K562 (cell line): ENCODE measurements at regions not wholly inside any gene's neighbourhood (a gene's known extent, or its start where the extent isn't known, plus 50 kb on each side); places are given as distances from the start of the nearest gene placed in this dataset.

Source experiments
- ATF7 ChIP-seq: fragments of 450-650 bp; IDR thresholded peaks from 2 replicates; pipeline ENCODE4 v1.7.1; 2014; ENCODE audit warnings: mild to moderate bottlenecking, moderate library complexity
- MCM5 ChIP-seq: fragments of 450-650 bp; IDR thresholded peaks from 2 replicates; pipeline ENCODE4 v1.6.1; 2016; ENCODE audit warnings: low read depth
- MEF2D ChIP-seq: conservative IDR thresholded peaks from 2 replicates; pipeline ENCODE4 v1.6.1; 2016; ENCODE audit warnings: low read depth, missing genetic modification characterization, missing compliant biosample characterization
- NR4A1 ChIP-seq, 2 experiments: fragments of 250-450 bp in 1 of 2; fragments of 450-650 bp in 1 of 2; sonication (Bioruptor Pico) in 1 of 2; IDR thresholded peaks; 2 replicates each; pipeline versions ENCODE4 v1.4.0 to v1.6.1; 2016 to 2020; ENCODE audit warnings: mild to moderate bottlenecking in 2 of 2, missing compliant biosample characterization in 1 of 2, missing genetic modification characterization in 1 of 2, moderate library complexity in 1 of 2
- RHOXF2B ChIP-seq: fragments of 250-450 bp; sonication (Bioruptor Pico); conservative IDR thresholded peaks from 2 replicates; pipeline ENCODE4 v1.5.1; 2021
- SMARCB1 ChIP-seq: IDR thresholded peaks from 2 replicates; pipeline ENCODE4 v1.6.1; 2011; ENCODE audit warnings: improper control_type of control experiment, low read depth; ENCODE audit not compliant: insufficient read length
- TEAD2 ChIP-seq: fragments of 450-650 bp; IDR thresholded peaks from 2 replicates; pipeline ENCODE4 v1.6.1; 2016; ENCODE audit warnings: missing genetic modification characterization, control low read depth, missing compliant biosample characterization
- ZNF174 ChIP-seq: fragments of 250-450 bp; sonication (Bioruptor Pico); IDR thresholded peaks from 2 replicates; pipeline ENCODE4 v1.4.0; 2020; ENCODE audit warnings: mild to moderate bottlenecking
- TF ChIP-seq, protein P1 (sequence below), 2 experiments: fragments of 450-650 bp; IDR thresholded peaks; 2 replicates each; pipeline ENCODE4 v1.6.1; 2016; ENCODE audit warnings: mild to moderate bottlenecking in 2 of 2, borderline replicate concordance in 1 of 2, low read depth in 1 of 2, moderate library complexity in 1 of 2
- TF ChIP-seq, protein P2 (sequence below): fragments of 450-650 bp; IDR thresholded peaks from 2 replicates; pipeline ENCODE4 v1.6.1; 2016; ENCODE audit warnings: antibody characterized with exemption
- TF ChIP-seq, protein P3 (sequence below): sonication (generic); formaldehyde crosslinking; IDR thresholded peaks from 2 replicates; pipeline ENCODE4 v1.8.0; 2022; ENCODE audit warnings: missing genetic modification reagents, mild to moderate bottlenecking, borderline replicate concordance
- TF ChIP-seq, protein P4 (sequence below): fragments of 250-450 bp; sonication (Bioruptor Pico); IDR thresholded peaks from 2 replicates; pipeline ENCODE4 v1.8.0; 2021; ENCODE audit warnings: borderline replicate concordance, mild to moderate bottlenecking, moderate library complexity; ENCODE audit not compliant: poor library complexity, severe bottlenecking
- TF ChIP-seq, protein P5 (sequence below): fragments of 250-450 bp; sonication (Bioruptor Pico); IDR thresholded peaks from 2 replicates; pipeline ENCODE4 v1.8.0; 2021; ENCODE audit warnings: mild to moderate bottlenecking, moderate library complexity

DNA sequence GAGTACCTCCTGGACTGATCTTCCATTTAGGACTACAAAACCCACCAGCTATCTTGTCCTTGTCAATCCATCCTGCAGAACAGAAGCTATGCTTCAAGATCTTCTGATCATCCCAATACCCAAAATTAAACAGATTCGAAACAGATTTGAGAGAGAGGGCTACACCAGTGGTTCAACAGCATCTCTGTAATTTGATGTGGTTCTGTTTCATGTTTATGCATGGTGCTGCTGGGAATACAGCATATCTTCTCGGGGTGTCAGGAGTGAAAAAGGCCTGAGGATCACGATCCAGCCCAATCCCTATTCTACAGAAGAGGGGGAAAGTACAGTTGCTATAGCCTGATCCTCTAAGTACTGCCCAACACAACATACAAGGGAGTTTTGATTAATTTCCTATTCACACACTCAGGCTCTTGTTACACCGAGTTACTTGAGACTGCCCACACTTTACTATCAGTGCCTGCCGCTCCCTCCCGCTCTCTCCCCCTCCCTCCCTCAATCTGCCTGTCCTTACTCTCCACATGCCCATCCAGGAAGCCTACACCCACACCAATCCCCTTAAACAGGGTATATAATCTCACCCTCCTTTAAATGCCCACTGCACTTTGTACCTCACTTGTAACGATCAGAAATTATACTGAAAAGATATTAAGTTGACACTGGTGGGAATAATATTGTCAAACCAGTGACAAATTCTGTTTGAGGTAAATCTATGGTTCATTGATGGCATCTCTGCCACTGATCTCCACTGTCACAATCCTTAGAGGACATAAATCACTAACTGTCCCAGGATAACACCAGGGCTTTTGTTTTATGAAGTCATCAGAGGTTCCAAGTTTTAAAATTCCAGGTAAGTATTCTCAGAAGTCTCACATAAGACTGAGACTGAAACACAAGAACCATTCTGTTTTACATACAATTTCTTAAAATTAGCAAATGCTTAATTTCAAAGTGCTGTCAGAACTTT lies 89.3 kb upstream of the PLEKHM1 start (continued):
- TF ChIP-seq, protein P1, sequence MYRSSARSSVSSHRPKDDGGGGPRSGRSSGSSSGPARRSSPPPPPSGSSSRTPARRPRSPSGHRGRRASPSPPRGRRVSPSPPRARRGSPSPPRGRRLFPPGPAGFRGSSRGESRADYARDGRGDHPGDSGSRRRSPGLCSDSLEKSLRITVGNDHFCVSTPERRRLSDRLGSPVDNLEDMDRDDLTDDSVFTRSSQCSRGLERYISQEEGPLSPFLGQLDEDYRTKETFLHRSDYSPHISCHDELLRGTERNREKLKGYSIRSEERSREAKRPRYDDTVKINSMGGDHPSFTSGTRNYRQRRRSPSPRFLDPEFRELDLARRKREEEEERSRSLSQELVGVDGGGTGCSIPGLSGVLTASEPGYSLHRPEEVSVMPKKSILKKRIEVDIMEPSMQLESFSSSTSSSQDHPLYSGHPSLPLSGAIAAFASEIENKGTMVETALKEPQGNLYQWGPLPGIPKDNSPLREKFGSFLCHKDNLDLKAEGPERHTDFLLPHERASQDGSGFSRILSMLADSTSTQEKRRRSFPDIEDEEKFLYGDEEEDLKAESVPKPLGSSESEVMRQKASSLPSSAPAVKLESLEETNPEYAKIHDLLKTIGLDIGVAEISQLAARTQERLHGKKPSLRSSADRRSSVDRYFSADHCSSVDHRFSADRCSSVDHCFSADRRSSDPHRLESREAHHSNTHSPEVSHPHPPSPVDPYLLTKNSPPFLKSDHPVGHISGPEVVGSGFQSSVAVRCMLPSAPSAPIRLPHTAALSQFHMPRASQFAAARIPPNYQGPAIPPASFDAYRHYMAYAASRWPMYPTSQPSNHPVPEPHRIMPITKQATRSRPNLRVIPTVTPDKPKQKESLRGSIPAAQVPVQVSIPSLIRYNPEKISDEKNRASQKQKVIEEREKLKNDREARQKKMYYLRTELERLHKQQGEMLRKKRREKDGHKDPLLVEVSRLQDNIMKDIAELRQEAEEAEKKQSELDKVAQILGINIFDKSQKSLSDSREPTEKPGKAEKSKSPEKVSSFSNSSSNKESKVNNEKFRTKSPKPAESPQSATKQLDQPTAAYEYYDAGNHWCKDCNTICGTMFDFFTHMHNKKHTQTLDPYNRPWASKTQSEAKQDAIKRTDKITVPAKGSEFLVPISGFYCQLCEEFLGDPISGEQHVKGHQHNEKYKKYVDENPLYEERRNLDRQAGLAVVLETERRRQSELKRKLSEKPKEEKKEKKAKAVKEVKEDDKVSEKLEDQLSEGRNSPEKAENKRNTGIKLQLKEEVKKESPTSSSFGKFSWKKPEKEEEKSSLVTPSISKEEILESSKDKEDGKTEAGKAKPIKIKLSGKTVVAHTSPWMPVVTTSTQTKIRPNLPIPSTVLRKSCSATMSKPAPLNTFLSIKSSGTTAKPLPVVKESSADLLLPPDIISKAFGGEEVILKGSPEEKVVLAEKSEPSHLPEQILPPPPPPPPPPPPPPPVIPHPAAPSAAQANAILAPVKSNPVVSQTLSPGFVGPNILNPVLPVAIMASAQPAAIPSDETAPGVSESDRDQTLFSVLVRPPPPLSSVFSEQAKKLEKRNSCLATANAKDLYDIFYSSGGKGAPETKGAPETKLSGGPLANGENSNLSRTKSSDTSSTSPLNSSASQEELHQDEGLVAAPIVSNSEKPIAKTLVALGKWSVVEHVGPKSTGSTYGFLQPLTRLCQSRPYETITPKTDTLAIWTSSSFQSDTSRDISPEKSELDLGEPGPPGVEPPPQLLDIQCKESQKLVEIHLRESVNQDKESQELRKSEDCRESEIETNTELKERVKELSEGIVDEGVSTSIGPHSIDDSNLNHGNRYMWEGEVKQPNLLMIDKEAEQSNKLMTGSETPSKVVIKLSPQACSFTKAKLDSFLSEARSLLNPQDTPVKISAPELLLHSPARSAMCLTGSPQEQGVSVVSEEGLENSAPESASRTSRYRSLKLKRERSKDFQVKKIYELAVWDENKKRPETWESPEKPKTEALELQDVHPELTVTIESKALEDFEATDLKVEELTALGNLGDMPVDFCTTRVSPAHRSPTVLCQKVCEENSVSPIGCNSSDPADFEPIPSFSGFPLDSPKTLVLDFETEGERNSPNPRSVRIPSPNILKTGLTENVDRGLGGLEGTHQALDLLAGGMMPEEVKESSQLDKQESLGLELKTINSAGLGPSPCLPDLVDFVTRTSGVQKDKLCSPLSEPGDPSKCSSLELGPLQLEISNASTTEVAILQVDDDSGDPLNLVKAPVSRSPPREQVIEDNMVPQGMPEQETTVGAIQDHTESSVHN (IDR thresholded peaks at IDR 0.05; ENCODE audit: borderline replicate concordance in 1 of 2, low read depth in 1 of 2), result no peak
- TF ChIP-seq MCM5, result no peak
- TF ChIP-seq RHOXF2B (CRISPR knock-in tag), result no peak
- no peak for TF ChIP-seq ZNF174 (CRISPR knock-in tag)
- TF ChIP-seq, protein P2, sequence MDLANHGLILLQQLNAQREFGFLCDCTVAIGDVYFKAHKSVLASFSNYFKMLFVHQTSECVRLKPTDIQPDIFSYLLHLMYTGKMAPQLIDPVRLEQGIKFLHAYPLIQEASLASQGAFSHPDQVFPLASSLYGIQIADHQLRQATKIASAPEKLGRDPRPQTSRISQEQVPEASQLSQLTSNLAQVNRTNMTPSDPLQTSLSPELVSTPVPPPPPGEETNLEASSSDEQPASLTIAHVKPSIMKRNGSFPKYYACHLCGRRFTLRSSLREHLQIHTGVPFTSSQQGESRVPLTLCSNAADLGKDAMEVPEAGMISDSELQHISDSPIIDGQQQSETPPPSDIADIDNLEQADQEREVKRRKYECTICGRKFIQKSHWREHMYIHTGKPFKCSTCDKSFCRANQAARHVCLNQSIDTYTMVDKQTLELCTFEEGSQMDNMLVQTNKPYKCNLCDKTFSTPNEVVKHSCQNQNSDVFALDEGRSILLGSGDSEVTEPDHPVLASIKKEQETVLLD, result no peak
- TF ChIP-seq SMARCB1, result no peak
- TF ChIP-seq, protein P3, sequence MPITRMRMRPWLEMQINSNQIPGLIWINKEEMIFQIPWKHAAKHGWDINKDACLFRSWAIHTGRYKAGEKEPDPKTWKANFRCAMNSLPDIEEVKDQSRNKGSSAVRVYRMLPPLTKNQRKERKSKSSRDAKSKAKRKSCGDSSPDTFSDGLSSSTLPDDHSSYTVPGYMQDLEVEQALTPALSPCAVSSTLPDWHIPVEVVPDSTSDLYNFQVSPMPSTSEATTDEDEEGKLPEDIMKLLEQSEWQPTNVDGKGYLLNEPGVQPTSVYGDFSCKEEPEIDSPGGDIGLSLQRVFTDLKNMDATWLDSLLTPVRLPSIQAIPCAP (CRISPR knock-in tag), result no peak
- TF ChIP-seq ATF7, result no peak
- no peak for TF ChIP-seq MEF2D (tag)
- TF ChIP-seq, protein P4, sequence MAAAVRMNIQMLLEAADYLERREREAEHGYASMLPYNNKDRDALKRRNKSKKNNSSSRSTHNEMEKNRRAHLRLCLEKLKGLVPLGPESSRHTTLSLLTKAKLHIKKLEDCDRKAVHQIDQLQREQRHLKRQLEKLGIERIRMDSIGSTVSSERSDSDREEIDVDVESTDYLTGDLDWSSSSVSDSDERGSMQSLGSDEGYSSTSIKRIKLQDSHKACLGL, result no peak
- no peak for TF ChIP-seq TEAD2 (tag)
- TF ChIP-seq, protein P5, sequence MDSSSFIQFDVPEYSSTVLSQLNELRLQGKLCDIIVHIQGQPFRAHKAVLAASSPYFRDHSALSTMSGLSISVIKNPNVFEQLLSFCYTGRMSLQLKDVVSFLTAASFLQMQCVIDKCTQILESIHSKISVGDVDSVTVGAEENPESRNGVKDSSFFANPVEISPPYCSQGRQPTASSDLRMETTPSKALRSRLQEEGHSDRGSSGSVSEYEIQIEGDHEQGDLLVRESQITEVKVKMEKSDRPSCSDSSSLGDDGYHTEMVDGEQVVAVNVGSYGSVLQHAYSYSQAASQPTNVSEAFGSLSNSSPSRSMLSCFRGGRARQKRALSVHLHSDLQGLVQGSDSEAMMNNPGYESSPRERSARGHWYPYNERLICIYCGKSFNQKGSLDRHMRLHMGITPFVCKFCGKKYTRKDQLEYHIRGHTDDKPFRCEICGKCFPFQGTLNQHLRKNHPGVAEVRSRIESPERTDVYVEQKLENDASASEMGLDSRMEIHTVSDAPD (CRISPR knock-in tag), result no peak
- TF ChIP-seq NR4A1 (CRISPR knock-in tag; IDR thresholded peaks at IDR 0.05), result 0 out of 2 replicates have a peak, but pooled peaks have one; percentile 55
- TF ChIP-seq NR4A1 (tag; IDR thresholded peaks at IDR 0.05), result no peak
